ENCODE measurements at regions not wholly inside any gene's neighbourhood (a gene's known extent, or its start where the extent isn't known, plus 50 kb on each side); places are given as distances from the start of the nearest gene placed in this dataset.

GRCh38 chr2:163455815-163456214 lies 280.0 kb downstream of the FIGN start:
- no peak for TF ChIP-seq CTCF (conservative IDR thresholded peaks at IDR 0.05; ENCODE audit: low read depth, low read length)
- TF ChIP-seq EZH2phosphoT487 (IDR thresholded peaks at IDR 0.05; ENCODE audit: borderline replicate concordance, low read length) = no peak
- TF ChIP-seq EZH2 (IDR thresholded peaks at IDR 0.05; ENCODE audit: low read length, unreplicated experiment) = no peak
- Histone ChIP-seq H3K27ac (ENCODE audit: low read length) (no peak overlapping the region), H3K9ac (ENCODE audit: low read length) (no peak overlapping the region), H3K79me2 (ENCODE audit: low read length) (no peaks in the 10 kb centered on the region), H3K4me1 (ENCODE audit: insufficient read depth, low read length) (no peaks in the 10 kb centered on the region), H4K20me1 (ENCODE audit: low read length) (no peaks in the 10 kb centered on the region), H3F3A (ENCODE audit: low read length, unreplicated experiment) (no peaks in the 10 kb centered on the region), H3K27me3 (ENCODE audit: low read length) (peaks cover 61% of the 10 kb centered on the region), H3K4me2 (ENCODE audit: low read length) (no peak overlapping the region), H3K9me2 (replicated peaks; ENCODE audit: low read length) (no peaks in the 10 kb centered on the region), H3K4me3 (ENCODE audit: low read length) (no peak overlapping the region), H2AFZ (ENCODE audit: low read length) (no peak overlapping the region), H3K9me3 (ENCODE audit: low read length) (no peaks in the 10 kb centered on the region), H3K36me3 (ENCODE audit: low read depth, low read length) (no peaks in the 10 kb centered on the region)
- no TSS peak for BruUV-seq (replicated peaks)
- intact Hi-C loops (cut with micrococcal nuclease) = no loop called here
- POLR2A ChIA-PET (ENCODE audit: unreplicated experiment) = no interaction called here
- CTCF ChIA-PET = no interaction called here
- DNase-seq (no peak), ATAC-seq (no peak)

DNA sequence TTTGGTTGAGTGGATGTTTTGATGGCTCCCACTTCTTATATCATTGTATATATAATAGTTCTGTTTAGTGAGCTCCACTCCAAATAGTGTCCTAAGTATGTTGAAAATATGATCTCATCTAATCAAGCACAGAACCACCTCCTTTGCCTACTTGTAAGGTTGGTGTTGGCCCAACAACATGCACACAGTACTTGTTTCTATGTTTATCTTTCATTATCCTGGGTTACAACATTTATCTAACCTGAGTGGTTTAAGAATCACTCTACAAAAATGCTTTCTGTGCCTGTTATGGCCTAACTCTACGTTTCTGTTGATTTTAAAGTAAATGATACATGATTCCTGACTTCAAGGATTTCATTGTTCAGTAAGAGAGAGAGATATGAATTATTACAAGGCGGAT lies 281.9 kb downstream of the FIGN start:
- no peak overlapping the region for H3K9ac ChIP-seq (ENCODE audit: low read length)
- no peaks in the 10 kb centered on the region for H3F3A ChIP-seq (ENCODE audit: low read length, unreplicated experiment)
- H3K79me2 ChIP-seq (ENCODE audit: low read length) = no peaks in the 10 kb centered on the region
- ChIA-PET POLR2A (ENCODE audit: unreplicated experiment) (no interaction called here), CTCF (no interaction called here)
- no peaks in the 10 kb centered on the region for H4K20me1 ChIP-seq (ENCODE audit: low read length)
- H3K4me1 ChIP-seq (ENCODE audit: insufficient read depth, low read length) = no peaks in the 10 kb centered on the region
- TF ChIP-seq CTCF (conservative IDR thresholded peaks at IDR 0.05; ENCODE audit: low read depth, low read length) (no peak), EZH2phosphoT487 (IDR thresholded peaks at IDR 0.05; ENCODE audit: borderline replicate concordance, low read length) (no peak), EZH2 (IDR thresholded peaks at IDR 0.05; ENCODE audit: low read length, unreplicated experiment) (no peak)
- H3K36me3 ChIP-seq (ENCODE audit: low read depth, low read length) = no peaks in the 10 kb centered on the region
- no peaks in the 10 kb centered on the region for H3K9me3 ChIP-seq (ENCODE audit: low read length)
- no peak for ATAC-seq
- H3K9me2 ChIP-seq (replicated peaks; ENCODE audit: low read length) = no peaks in the 10 kb centered on the region
- no peak overlapping the region for H3K4me3 ChIP-seq (ENCODE audit: low read length)
- BruUV-seq (replicated peaks) = no TSS peak
- intact Hi-C loops (cut with micrococcal nuclease) = loop anchor here (5.0 kb wide), 2 partner anchors 107 to 262 kb away; no protein-coding TSS in a partner anchor
- H3K4me2 ChIP-seq (ENCODE audit: low read length) = no peak overlapping the region
- peaks cover 52% of the 10 kb centered on the region for H3K27me3 ChIP-seq (ENCODE audit: low read length)
- no peak for DNase-seq
- H3K27ac ChIP-seq (ENCODE audit: low read length) = no peak overlapping the region
- no peak overlapping the region for H2AFZ ChIP-seq (ENCODE audit: low read length)

GRCh38 chr2:163441603-163442002 lies 294.2 kb downstream of the FIGN start:
- intact Hi-C loops (cut with micrococcal nuclease) = no loop called here
- DNase-seq (no peak), ATAC-seq (no peak)
- H2AFZ ChIP-seq (ENCODE audit: low read length) = no peak overlapping the region
- H3K27ac ChIP-seq (ENCODE audit: low read length) = no peak overlapping the region
- TF ChIP-seq EZH2phosphoT487 (IDR thresholded peaks at IDR 0.05; ENCODE audit: borderline replicate concordance, low read length) (no peak), CTCF (conservative IDR thresholded peaks at IDR 0.05; ENCODE audit: low read depth, low read length) (no peak), EZH2 (IDR thresholded peaks at IDR 0.05; ENCODE audit: low read length, unreplicated experiment) (no peak)
- peaks cover 47% of the 10 kb centered on the region for H3K27me3 ChIP-seq (ENCODE audit: low read length)
- H4K20me1 ChIP-seq (ENCODE audit: low read length) = no peaks in the 10 kb centered on the region
- no peaks in the 10 kb centered on the region for H3F3A ChIP-seq (ENCODE audit: low read length, unreplicated experiment)
- no TSS peak for BruUV-seq (replicated peaks)
- no peak overlapping the region for H3K4me3 ChIP-seq (ENCODE audit: low read length)
- no peaks in the 10 kb centered on the region for H3K9me2 ChIP-seq (replicated peaks; ENCODE audit: low read length)
- H3K4me2 ChIP-seq (ENCODE audit: low read length) = no peak overlapping the region
- H3K36me3 ChIP-seq (ENCODE audit: low read depth, low read length) = no peaks in the 10 kb centered on the region
- ChIA-PET POLR2A (ENCODE audit: unreplicated experiment) (no interaction called here), CTCF (no interaction called here)
- no peaks in the 10 kb centered on the region for H3K4me1 ChIP-seq (ENCODE audit: insufficient read depth, low read length)
- no peaks in the 10 kb centered on the region for H3K9me3 ChIP-seq (ENCODE audit: low read length)
- H3K79me2 ChIP-seq (ENCODE audit: low read length) = no peaks in the 10 kb centered on the region
- no peak overlapping the region for H3K9ac ChIP-seq (ENCODE audit: low read length)

All from PC-3 (cell line).